DND-41 (cell line): ENCODE measurements at regions not wholly inside any gene's neighbourhood (a gene's known extent, or its start where the extent isn't known, plus 50 kb on each side); places are given as distances from the start of the nearest gene placed in this dataset.

Source experiments
- EZH2 ChIP-seq: IDR thresholded peaks from 3 replicates; pipeline ENCODE4 v1.6.1; 2012; ENCODE audit warnings: borderline replicate concordance, low read depth, mild to moderate bottlenecking, moderate library complexity, low read length, inconsistent platforms; ENCODE audit not compliant: severe bottlenecking
- TF ChIP-seq, protein P1 (sequence below): IDR thresholded peaks from 2 replicates; pipeline ENCODE4 v1.5.1; 2012; ENCODE audit warnings: borderline replicate concordance, low read length, moderate library complexity, mild to moderate bottlenecking; ENCODE audit not compliant: poor library complexity, severe bottlenecking; ENCODE audit errors: extremely low read depth

DNA sequence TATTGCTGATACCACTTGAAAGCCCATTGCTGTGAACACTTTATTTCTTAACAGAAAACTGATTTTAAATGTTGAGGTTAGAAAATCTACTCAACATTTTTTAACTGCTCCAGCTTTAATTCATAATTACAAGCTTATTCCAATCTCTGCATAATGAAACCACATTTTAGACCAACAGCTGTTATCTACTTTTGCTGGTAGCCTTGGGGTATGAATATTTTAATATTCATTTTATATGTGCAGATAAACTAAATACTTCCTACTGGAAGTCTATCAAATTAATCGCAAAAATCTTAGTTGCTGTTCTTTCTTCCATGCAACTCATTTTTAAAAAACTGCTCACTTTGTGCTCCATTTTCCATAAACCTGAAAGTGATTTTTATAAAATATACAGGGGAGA lies 189.3 kb upstream of the SLC35B3 start:
- TF ChIP-seq, protein P1, sequence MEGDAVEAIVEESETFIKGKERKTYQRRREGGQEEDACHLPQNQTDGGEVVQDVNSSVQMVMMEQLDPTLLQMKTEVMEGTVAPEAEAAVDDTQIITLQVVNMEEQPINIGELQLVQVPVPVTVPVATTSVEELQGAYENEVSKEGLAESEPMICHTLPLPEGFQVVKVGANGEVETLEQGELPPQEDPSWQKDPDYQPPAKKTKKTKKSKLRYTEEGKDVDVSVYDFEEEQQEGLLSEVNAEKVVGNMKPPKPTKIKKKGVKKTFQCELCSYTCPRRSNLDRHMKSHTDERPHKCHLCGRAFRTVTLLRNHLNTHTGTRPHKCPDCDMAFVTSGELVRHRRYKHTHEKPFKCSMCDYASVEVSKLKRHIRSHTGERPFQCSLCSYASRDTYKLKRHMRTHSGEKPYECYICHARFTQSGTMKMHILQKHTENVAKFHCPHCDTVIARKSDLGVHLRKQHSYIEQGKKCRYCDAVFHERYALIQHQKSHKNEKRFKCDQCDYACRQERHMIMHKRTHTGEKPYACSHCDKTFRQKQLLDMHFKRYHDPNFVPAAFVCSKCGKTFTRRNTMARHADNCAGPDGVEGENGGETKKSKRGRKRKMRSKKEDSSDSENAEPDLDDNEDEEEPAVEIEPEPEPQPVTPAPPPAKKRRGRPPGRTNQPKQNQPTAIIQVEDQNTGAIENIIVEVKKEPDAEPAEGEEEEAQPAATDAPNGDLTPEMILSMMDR = no peak
- TF ChIP-seq EZH2 = no peak
